GM15510 (cell line): ENCODE measurements at regions not wholly inside any gene's neighbourhood (a gene's known extent, or its start where the extent isn't known, plus 50 kb on each side); places are given as distances from the start of the nearest gene placed in this dataset.

ENCODE experiments used
- POLR2A ChIP-seq: IDR thresholded peaks from 3 replicates; pipeline ENCODE4 v1.6.1; 2011; ENCODE audit warnings: borderline replicate concordance; ENCODE audit not compliant: insufficient read length; ENCODE audit errors: extremely low read depth

DNA sequence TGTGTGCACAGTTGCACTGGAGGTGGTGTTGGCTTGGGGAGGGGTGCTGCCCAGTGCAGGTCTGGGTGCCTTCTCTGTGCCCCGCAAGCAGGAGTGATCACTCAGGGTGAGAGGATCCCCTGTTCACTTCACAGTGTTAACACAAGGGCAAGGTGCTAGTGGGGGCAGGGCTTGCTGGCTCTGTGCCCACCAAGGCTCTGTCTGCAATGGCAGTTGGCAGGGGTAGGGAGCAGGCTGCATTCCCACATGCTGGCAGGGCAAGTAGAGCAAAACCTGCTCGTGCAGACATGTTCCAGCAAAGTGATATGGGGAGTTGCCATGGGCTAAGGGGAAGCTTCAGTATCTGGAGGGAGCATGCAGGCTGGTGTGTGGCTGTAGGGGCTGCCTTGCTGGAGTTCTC, 428.0 kb downstream of the ZNF674 start:
- no peak for TF ChIP-seq POLR2A

DNA sequence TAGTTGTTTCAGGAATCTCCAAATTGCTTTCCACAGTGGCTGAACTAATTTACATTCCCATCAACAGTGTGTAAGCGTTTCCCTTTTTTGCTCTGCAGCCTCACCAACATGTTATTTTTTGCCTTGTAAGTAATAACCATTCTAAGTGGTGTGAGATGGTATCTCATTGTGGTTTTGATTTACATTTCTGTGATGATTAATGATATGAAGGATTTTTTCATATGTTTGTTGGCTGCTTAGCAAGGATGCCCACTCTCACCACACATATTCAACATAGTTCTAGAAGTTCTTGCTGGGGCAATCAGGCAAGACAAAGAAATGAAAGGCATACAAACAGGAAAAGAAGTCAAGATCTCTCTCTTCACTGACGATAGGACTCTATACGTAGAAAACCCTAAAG, 472.4 kb downstream of the ZNF674 start:
- no peak for TF ChIP-seq POLR2A

DNA sequence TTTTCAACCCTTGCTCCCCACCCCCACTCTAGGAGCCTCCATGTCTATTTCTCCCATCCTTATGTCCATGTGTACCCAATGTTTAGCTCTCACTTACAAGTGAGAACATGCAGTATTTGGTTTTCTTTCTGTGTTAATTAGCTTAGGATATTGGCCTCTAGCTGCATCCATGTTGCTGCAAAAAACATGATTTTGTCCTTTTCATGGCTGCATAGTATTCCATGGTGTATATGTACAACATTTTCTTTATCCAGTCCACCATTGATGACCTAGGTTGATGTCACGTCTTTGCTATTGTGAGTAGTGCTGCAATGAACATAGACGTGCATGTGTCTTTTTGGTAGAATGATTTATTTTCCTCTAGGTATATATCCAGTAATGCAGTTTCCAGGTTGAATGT, 472.8 kb downstream of the ZNF674 start:
- TF ChIP-seq POLR2A, result no peak

DNA sequence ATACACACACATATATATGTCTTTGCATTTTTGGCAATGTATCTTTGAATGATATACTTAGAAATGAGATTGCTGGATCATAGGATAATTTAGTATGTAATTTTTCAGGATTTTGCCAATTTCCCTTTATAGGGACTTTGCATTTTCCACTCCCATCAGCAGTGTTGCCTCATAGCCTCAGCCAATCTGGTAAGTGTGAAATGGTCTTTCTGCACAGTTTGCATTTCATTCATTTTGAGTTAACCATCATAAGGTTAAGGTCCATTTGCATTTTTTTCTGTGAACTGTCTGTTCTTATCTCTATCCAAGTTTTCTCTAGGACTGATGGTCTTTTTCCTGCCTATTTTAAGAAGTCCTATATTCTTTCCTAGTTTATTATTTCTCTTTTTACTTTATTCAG, 474.8 kb downstream of the ZNF674 start:
- TF ChIP-seq POLR2A, result no peak

DNA sequence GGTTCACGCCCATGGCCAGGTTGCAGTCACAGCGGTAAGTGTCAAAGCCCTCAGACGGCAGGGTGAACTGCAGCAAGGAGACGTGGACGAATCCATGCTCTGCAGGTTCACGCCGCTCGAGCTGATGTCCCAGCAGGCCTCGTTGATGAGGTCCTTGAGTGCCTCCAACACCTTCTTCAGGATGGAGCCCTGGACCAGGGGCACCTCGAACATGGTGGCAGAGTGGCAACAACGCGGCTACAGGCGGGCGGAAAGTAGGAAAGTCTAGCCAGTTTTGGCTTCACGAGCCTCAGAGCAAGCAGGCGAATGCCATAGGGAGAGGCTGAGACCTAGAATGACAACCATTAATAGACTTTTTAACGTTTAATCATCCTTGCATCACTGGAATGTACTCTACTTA, 485.9 kb downstream of the ZNF674 start:
- TF ChIP-seq POLR2A, result no peak

DNA sequence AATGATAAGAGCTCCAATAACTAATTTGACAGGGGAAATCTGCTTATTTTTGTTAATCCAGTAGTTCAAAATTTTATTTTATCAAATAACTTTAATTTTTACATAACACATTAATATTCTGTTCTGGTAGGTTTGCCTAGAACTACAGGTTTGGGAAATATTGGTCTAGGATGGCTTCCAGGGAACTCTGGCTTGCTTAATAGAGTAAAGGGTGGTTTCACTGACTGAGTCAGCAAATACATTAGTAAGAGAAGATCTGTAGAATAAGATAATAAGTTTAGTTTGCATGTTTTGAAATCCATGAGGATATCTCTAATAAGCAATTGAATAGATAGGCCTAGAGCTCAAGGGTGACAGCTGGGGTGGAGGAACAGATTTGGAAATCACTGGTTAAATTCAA, 500.7 kb downstream of the ZNF674 start:
- no peak for TF ChIP-seq POLR2A

DNA sequence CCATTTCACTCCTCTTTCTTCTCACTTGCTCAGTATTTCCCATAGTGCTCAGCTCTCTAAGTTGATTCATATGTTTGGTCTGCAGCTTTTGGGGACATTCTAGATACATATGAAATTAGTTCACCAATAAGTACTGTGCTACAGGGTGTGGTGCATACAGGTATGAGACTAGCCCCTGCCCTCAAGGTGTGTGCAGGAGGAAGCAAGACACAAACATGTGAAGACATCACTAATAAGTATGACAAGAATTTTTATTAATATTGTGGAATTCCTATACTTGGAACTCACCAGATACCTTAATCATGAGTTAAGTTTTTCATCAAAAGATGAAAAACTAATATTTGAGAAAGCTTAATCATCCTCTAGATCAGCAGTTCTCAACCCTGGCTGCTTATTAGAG, 505.2 kb downstream of the ZNF674 start:
- TF ChIP-seq POLR2A, result no peak

DNA sequence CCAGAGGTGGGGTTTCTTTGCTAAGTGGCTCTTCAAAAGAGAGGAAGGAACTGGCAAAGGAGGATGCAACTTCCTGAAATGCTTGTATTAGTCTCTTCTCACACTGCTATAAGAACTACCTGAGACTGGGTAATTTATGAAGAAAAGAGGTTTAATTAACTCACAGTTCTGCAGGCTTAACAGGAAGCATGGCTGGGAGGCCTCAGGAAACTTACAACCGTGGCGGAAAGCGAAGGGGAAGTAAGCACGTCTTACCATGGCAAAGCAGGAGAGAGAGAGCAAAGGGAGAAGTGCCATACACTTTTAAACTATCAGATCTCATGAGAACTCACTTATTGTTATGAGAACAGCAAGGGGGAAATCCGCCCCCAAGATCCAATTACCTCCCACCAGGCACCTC, 505.7 kb downstream of the ZNF674 start:
- no peak for TF ChIP-seq POLR2A

DNA sequence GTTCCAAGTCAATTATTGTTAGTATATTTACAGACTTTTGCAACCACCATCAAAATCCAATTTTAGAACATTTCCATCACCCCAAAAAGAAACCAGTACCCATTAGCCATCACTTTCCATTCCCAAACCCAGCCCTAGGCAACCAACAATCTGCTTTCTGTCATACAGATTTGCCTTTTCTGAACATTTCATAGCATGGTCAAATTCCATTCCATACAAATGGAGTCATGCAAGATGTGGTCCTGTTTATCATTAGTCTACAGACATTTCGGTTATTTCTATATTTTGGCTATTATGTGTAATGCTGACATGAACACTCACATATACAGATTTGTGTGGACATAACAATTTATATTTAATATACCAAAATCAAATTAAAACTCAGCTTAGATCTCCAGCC, 508.7 kb downstream of the ZNF674 start:
- no peak for TF ChIP-seq POLR2A

DNA sequence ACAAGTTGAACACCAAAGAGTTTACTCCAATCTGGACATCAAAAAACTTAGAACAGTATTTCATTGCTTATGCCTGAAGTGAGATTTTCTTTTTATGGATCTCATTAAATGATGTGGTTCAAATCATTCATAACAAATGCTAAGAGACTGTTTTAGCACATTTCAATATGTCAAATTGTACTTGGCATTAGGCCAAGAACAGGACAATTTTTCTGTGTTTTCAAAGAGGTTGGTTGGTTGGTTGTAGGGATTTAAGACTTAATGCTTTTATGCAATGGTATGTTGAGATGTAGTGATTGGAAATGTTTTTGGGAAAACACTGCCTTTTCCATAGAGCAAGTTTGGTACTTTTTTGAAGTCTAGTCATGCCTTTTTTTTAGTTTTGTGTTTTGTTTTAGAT, 510.4 kb downstream of the ZNF674 start:
- TF ChIP-seq POLR2A, result no peak

DNA sequence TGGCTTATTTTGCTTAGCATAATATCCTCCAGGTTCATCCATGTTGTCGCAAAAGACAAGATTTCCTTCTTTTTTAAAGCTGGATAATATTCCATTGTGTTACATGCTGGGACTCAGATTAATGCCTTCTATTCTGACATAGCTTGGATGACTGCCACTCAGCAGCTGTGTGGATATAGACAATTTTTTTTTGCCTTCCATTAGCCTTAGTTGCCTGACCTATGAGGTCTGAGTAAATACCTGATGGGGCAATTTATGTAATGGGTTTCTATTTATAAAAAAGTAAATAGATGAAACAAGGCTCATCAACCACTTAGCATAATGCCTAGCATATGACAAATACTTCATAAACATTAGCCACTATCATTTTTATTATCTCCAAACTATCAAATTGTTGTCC, 515.4 kb downstream of the ZNF674 start:
- TF ChIP-seq POLR2A, result no peak

DNA sequence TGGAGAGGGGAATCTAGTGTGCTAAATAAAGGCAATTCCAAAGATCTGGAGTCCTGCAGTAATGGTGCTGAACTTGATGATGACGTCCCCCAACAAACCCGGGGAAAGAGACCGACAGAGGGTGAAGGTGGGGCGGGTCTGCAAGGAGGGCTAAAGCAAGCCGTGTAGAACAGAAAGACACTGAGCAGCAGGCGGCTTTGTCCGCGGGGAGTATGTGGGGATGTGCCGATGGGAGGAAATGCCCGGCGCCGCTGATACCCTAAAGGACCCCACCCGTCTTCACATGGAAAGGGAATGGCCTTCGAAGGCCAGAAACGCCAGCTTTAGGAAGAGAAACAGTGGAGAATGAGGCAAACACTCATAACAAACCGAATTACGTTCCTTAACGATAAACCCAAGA, 528.9 kb downstream of the ZNF674 start:
- no peak for TF ChIP-seq POLR2A

DNA sequence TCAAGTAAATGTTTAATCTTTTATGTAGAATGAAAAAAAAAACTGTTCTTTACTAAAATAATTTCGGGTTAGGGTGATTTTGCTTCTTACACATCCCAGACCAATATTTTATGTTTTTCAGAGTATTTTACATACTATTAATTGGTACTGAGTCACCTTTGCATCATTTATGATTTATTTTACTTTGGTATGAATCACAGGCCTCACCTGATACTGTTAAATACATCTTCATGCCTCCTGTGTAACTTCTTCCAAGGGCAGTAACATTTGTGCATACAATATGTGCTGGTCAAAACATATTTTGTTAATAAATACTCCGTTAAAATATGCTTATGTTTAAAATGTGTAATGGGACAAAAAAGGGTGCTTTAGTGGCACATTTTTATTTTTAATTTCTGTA, 529.6 kb downstream of the ZNF674 start:
- no peak for TF ChIP-seq POLR2A

DNA sequence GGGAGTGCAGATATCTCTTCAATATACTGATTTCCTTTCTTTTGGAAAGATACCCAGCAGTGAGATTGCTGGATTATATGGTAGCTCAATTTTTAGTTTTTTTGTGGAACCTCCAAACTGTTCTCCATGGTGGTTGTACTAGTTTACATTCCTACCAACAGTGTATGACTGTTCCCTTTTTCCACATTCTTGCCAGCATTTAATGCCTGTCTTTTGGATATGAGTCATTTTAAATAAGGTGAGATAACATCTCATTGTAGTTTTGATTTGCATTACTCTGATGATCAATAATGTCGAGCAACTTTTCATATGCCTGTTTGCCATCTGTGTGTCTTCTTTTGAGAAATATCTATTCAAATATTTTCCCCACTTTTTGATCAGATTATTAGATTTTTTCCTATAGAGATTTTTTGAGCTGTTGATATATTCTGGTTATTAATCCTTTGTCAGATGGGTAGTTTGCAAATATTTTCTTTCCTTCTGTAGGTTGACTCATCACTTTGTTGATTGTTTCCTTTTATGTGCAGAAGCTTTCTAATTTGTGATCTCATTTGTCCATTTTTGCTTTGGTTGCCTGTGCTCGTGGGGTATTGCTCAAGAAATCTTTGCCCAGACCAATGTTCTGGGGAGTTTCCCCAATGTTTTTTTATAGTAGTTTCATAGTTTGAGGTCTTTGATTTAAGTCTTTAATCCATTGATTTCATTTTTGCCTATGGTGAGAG, 552.7 kb downstream of the ZNF674 start:
- TF ChIP-seq POLR2A, result no peak

DNA sequence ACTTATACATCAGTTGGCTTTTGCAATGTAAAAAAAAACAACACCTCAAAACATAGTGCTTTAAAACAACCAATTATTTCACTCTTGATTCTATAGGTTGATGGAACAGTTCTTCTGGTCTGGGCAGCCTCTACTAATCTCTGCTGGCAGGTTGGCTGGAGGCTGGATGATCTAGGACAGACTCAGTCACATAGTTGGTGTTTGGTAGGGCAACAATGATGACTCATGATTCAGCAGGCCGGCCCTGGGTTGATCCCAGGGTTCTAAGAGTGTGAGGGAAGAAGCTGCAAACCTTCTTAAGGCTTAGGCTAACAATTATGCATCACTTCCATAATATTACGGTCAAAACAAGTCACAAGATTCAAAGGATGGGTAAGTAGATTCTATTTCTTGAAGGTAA, 558.2 kb downstream of the ZNF674 start:
- TF ChIP-seq POLR2A, result no peak

DNA sequence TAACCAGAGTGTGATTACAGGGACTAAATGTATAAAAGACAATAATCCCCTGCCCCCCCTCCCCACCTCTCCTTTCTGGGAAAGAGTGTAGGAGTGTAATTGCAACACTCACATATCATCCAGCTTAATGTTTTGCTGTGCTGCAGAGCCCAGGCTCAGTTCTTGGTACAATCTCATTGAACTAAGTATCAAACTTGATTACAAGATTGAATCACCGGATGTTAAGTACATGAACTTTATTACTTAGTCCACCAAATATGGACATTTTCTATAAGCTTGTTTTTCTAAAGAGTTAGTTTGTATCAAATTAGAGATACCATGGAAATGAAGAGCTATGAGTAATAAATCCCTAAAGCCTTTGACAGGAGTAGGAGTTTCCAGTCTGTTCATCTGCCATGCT, 559.1 kb downstream of the ZNF674 start:
- no peak for TF ChIP-seq POLR2A

DNA sequence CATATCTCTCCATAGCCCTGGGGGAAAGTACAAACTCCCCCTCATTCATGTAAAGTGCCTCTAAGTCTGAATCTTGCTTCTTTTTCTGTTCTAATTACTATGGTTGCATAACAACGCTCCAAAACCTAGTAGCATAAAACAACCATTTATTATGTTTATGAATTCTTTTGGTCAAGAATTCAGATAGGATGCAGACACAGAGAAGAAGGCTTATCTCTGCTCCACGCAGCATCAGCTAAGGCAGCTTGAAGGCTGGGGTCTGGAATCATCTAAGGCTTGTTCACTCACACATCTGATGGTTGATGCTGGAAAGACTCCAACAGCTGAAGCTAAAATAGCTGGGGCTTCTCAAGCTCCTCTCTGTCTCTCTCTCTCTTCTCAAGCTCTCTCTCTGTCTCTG, 564.5 kb downstream of the ZNF674 start:
- TF ChIP-seq POLR2A, result no peak

DNA sequence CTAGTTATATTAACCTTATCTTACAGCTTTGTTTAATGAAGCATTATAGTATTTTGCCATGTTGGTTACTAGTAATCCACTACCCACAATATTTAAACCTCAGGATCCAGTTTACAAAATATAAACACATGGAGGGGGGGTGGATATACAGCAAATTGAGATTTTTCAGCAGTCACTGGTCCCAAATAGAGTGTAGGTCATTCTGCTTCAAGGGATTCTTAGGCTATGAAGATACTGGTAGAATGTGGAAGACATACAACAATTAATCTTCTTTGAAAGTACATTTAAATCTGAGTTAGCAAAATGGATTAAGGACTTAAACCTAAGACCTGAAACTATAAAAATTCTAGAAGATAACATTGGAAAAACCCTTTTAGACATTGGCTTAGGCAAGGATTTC, 569.6 kb downstream of the ZNF674 start:
- TF ChIP-seq POLR2A, result no peak

DNA sequence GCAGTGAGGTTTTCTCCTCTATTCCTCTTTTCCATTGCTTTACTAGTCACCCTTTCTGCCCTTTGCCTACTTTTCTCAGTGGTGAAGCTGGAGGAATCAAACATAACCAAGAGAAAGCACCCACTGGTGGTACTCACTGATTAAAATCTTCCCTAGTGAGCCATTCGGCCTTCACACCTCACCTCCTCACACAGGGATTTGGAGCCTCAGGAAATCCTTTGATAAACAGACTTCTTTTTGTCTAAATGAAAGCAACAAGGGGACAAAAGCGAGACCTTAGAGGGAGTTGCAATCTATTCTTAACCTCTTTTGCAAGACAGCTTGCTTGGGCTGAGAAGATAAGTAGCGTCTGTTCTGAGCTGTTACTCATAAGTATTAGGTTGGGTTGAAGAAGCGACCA, 572.6 kb downstream of the ZNF674 start:
- TF ChIP-seq POLR2A, result no peak
